HG03460 (cell line): ENCODE measurements at regions not wholly inside any gene's neighbourhood (a gene's known extent, or its start where the extent isn't known, plus 50 kb on each side); places are given as distances from the start of the nearest gene placed in this dataset.

ENCODE experiments used
- ATAC-seq: cut with Tn5 transposase; IDR thresholded peaks from one replicate; pipeline ENCODE4 v1.9.1; 2021; ENCODE audit not compliant: unreplicated experiment

DNA sequence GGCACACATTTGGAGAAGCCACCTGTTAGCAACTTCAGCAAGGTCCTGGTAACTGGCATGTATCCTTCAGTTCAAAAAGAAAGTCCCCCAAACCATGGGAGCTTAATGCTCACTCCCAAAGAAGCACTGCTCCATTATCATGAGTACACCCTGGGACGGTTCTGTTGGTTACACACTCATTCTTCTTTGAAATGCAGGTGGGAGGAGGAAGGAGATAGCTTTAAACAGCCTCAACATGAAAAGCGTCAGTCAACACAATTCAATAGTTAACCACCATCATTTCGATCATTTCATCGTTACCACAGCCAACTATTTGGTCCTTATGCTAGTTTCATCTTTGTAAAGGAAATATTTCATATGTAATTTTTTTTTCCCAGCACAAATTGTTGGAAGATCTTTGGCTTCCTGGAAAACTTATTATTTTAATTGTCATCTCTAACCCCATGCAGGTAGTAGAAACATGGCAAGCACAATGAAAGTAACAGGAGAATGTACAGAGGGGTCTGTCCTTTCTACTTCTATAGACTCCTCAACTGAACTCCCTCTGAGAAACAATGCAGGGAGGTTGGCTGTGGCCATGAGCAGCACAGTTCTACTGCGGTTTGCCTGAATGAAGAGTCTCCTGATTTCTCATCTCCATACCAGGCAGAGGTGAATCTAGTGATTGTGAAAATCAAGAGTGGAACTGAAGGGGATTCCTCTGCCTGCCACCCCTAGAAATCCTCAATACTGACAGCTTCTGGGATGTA, 196.4 kb upstream of the FOXN3 start:
- no peak for ATAC-seq

DNA sequence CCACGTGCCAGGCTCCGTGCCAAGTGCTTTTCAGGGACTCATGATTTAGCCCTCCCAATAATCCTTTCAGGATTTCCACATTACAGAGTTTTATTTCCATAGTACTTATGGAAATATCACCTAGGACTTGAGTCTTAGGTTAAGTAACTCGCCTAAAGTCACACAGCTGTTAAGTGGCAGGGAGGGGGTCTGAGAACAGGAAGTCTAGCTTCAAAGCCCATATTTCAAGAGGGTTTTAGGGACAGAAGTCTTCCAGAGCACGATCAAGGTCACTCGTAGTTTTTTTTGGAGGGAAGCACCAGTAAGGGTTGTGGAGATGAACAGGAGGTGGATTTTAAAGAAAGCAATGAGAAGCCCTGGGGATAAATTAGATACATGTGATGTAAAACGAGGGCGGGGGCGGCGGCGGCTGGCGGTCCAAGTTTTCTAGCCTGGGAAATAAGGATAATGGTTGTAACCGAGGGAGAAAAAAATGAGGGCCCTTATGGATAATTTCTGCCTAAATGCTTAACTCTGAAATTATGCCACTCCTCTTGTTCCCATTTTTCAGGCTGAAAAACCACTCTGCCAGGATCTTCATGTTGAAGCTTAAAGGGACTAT, 192.6 kb upstream of the FOXN3 start:
- ATAC-seq: no peak

DNA sequence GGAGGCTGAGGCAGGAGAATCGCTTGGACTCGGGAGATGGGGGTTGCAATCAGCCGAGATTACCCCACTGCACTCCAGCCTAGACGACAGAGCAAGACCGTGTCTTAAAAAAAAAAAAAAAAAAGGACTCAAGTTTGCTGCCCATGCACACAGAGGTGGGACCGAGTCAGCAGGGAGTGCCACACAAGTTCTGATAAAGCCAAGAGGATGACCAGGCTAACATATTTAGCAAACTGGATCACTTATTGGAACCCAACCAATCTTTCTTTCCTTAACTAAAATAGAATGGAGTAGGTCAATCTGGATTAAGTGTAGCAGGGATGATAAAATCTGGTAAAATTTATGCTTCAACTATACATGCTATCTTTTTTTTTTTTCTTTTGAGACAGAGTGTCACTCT, 190.4 kb upstream of the FOXN3 start:
- ATAC-seq: no peak

DNA sequence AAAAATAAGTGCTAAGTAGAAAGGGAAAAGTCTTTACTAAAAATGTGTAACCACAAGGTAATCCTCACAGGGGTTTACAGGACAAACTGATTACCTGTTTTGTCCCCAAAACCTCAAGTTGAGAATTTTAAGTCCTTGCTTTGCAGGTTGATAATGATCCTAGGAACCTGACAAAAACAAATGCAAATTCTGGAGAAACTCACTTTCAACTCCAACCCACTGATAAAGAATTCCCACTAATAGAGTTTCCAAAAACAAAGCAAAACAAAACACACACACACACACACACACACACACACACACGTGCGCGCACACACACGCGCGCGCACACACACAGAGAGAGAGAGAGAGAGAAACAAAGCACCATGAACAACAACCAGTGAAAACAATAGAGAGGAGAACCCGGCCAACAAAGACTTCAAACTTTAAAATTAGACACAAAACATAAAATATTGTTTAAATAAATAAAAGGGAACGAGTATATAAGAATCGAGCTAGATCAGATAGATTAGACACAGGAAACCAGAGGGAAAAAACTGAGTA, 187.0 kb upstream of the FOXN3 start:
- ATAC-seq: no peak

DNA sequence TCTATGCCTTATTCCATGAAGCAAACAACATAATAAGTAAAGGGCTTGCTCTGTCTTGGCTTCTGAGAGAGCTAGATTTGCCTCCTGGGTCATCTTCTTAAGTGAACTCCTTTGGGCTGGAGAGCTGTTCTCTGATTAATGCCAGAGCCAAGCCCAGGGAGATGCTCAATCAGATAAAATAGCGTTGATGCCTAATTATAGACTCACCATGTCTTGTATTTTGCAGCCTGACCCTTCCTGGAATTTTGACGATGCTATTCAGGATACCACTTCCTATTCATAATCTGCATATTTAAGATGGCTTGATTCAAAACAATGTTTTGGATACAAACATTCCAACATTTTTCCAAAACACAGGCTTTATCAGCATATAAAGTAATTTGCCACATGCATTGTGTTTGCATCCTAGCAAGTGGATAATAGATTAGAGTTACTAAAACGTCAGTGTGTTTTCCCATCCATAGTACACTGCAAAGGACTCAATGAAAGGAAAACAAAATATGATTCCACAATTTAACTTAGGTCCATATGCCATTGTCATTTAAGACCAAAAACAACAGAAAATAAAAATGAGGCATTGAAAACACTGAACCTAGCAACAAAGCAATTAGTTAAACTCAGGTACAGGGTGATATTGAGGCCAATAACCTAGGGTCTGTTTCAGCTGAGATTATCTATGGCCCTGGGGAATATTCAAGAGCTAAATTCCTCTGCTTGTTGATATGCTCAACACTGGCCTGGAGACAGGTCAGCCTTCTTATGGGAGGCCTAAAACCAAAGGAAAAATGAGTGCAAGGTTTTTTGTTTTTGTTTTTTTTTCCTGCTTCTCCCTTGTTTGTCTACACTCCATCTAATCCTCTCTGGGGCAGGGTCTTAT, 184.2 kb upstream of the FOXN3 start:
- no peak for ATAC-seq

DNA sequence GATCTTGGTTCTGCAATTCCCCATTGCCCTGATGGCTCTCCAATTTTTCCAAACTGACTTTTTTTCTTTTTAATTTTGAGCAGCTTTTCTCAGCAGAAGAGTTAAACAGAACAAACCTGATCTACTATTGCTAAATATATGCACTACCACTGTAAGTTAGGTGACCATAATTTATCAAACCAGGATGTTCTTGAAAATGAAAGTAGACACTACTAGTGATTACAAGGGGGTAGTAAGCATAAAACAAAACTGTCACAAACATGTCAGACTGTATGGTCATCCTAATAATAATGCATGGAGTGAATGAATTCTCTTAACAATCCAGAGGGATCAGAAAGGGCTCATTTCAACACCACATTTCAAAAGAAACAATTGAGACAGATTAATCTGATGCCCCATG, 183.0 kb upstream of the FOXN3 start:
- no peak for ATAC-seq

DNA sequence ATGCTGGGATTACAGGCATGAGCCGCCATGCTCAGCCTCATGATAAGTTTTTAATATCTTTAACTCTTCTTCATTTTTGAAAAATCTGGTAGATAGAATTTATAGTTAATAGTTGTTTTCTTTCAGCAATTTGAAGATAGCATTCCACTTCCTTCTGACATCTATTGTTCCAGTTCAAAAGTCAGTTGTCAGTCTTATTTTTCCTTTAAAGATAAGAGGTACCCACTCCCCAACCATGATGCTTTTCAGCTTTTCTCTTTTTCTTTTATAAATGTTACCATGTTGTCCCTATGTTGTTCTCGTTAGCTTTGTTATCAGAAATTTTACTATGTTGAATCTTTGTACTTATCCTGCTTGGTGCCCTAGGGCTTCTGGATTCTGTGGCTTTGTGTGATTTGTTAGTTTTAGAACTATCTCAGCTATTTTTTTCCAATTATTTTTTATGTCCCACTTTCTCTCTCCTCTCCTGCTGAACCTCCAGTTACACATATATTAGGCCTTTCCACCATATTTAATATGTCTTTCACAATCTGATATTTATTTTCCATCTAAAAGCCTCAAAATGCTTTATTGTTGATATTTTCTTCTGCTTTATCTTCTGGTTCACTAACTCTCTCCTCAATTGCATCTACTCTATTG, 181.6 kb upstream of the FOXN3 start:
- ATAC-seq: no peak

DNA sequence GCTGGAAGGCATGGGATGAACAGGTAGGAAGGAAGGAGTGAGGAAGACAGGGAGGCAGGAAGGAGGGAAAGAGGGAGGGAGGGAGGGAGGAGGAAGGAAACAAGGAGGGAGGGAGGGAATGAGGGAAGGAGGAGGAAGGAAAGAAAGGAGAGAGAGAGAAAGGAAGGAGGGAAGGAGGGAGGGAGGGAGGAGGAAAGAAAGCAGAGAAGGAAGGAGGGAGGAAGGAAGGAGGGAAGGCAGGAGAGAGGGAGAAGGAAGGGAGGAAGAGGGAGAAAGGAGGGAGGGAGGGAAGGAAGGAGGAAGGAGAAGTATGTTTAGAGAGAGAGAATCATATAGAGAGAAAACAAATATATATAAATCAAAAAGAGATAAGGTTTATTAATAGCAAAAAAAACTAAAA, 175.9 kb upstream of the FOXN3 start:
- ATAC-seq: no peak

DNA sequence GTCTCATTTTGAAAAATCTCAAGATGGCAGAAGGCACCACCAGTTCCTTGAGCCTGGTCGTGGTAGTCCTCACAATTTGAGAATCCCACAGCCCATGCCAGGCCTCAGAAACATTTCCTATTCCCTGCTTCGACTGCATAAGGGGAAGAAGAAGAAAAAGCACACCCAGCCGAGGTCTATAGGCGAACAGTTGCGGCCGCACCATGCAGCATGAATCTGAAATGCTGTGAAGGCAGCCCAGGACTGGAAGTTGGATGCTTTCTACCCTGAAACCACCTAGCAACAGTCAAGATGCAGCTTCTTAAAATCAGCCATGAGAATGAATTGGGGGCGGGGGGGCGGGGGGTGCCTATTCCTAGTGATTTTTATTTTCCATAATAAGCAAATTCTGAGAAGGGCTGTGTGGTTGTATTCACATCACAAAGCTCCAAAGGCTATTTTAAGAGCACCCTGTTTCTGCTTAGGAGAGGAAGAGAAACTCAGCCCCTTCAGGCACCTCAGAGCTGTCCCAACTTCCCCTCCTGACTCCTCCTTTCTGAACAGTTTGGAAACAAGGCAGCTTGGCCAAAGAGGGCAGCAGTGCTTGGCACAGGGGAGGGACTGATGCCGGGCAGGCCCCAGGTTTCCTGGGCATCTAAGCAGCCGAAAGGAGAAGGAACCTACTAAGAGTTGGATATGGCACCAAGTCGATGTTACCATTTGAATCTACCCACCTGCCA, 172.5 kb upstream of the FOXN3 start:
- ATAC-seq: peak; percentile 59

DNA sequence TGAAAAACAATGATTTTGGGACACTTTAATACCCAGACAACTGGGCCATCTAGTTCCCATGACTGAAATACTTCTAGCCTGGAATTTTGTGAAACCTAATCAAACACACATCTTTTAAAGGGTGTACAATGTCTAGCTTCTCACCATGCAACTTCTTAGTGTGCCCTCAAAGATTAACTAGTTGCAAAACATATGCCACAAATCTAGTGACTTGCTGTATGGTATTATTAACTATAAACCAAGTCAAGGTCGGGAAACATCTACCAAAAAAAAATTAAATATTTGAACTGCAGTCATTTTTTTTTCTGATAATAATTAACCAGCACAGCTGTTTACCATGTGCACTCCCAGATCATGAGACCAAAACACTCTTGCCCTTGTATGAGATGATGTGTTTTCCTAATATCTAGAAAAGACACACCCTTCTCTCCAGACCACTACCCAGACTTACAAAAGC, 171.8 kb upstream of the FOXN3 start:
- no peak for ATAC-seq

DNA sequence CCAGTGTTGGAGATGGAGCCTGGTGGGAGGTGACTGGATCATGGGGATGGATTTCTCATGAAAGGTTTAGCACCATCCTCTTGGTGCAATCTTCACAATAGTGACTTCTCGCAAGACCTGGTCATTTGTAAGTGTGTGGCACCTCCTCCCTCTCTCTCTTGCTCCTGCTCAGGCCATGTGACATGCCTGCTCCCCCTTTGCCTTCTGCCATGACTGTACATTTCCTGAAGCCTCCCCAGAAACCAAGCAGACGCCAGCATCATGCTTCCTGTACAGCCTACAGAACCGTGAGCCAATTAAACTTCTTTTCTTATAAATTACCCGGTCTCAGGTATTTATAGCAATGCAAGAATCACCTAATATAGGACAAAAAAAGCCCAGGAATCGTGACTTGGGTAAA, 171.0 kb upstream of the FOXN3 start:
- ATAC-seq: no peak

DNA sequence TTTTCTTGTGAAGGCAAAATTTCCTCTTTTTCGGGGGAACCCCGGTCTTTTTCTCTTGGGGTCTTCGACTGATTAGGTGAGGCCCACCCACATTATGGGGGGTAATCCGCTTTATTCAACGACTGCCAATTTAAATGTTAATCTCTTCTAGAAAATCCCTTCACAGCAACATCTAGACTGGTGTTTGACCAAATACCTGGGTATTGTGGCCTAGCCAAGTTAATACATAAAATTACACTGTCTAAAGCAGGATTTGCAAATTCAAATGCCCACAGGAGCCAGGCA, 170.0 kb upstream of the FOXN3 start:
- no peak for ATAC-seq

DNA sequence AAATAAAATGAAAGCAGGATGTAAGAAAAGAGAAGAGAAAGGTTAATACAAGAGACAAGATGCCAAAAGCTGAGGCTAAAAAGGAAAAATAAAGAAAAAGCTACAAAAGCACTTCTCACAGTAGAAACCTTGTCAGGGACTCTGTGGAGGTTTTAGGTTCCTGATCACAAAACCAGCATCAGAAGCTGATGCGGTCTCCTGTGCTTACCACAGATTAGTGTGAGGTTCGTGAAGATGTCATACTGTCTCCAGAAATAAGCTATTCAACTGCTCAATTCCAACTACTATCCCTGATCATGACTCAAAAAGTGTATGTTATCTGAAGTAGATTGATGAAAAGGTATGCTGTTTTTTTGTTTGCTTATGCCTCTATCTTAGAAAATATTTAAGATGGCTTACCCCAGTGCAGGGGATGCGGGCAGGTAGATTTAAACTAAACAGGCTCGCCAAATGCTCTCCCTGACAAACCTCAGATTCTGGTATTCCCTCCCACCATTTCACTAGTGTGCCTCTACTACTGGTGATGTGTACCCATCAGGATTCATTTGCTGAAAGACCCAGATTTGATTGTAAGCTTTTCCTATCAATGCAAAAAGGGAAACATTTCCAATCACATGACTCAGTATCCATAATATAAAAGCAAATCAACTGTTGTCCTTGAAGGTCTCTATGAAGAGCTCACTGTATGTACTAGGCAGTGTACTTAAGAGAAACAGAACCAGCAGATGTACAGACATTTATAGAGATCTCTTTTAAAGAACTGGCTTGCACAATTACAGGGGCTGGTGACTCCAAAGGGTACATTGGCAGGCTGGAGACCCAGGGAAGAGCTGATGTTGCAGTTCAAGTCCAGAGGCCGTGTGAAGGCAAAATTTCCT, 169.5 kb upstream of the FOXN3 start:
- ATAC-seq: no peak

DNA sequence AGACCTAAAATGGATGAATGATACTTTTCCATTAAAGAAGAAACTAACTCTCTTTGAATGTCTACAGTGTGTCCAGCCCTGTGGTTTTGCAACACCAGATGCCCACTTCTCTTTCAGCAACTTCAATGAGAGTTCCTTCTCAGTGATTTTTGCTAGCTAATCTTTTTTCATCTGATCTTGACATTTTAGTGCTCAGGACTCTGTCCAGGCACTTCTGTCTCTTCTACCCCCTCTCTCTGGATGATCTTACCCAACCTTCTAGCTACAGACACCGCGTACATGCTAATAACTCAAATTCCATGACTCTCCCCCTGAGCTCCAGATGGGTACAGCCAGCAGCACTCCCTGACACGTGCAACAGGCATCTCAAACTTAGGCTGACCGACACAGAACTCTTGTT, 161.1 kb upstream of the FOXN3 start:
- ATAC-seq: no peak

DNA sequence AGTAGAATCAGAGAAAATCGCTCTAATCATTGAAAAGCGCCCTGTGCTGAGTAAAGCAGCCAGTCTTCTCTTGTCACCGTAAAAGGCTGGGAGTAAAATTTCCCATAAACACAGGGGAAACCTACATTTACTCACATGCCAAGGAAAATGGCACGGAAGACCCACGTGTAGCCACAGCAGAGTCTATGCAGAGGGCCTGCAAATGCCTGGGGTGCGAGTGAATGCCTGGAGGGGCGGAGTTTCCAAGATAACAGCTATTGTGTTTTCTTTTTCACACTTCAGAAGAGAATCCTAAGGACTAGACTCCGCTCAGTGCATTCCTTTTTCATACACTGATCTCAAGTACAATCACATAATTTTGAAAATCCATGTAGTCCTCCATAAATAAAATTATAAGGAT, 159.9 kb upstream of the FOXN3 start:
- no peak for ATAC-seq

DNA sequence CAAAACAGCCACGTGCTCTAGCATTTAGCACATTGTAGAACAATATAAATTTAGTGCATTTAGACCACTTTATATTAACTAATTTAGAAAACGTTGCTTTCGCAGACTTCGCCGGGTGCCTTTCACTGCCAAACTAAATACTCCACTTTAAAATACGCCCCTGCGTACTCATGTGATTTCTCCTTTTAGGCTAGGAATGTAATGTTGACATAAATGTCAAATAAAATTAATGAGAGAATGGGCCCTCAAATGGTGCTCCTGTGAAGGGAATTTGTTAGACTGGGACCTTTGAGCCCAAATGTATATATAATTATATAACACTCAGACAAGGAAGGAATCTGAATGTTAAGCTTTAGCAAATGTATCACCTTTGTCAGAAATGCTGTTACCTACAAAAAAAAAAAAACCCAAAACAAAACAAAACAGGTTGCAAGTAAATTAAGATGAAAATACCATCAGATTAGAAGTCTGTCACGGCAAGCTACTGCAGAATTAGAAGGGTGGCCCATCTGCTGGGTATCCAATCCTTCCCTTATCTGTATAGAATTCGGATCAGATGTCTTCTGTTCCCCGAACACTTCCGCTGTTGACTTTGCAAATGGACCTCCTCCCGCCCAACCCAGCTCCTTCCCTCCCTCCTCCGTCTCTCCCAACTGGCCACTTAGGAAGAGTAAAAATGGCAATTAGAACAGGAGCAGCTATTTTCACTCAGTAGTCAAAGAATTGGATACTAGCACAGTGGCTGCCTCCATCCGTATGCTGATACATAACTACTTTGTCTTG, 159.3 kb upstream of the FOXN3 start:
- ATAC-seq: no peak

DNA sequence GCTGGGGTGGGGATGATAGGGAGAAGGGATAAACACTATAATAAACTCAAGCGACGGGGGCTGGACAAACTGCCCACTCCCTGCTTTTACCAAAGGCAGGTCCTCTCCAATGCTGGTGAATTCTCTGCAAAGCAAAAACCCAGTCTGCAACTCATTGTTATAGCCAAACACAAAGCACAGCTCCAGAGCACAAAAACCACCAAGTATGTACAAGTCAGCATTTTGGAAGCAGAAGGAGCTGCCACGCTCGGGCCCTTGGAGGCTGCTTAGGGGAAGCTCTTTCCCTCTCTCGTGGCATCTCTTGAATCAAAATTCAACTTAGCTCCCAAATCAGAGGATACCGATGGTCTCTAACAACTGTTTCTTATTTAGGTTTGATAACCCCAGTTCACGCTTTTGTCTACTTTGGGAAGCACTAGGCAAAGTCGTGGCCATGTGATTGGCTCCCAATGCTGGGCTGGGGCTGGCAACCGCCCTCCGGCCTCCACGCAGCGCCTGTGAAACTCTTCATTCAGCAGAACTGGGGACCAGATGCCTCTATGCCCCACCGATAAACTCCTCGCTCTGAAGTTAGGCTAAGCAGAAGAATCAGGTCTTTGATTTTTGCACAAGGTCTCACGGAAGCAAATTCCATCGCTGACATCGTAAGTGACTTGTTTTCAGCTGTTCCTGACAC, 158.5 kb upstream of the FOXN3 start:
- ATAC-seq: no peak

DNA sequence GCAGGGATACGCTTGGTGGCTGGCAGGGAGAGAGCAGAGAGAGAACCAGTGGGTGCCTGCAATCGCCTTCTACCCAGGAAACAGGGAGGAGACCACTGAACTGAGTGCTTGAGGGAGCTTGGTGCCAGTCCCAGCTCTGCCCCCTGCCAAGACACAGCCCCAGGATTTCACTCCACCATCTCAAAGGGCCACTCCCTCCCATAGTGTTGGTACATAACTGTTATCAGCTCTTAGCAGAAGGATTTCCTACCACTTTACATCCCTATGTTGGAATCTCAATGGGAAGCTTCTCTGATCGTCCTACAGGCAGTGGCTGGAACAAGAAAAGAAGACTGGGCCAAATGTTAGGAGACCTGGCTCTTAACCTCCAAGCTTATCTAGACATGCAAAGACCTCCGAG, 157.4 kb upstream of the FOXN3 start:
- no peak for ATAC-seq

DNA sequence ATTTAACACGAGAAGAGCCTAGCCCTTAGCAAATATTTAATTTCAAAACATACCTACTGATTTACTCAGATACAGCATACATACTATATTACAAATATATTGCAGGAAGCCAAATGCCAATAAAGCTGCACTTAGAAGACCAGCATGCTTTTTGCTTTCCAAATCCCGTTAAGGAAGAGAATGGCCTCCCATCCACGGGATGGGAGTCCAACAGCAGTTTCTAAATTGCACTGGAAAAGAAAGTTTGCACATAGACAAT, 156.3 kb upstream of the FOXN3 start:
- ATAC-seq: no peak
